Testis (tissue), 2 donors: ENCODE measurements at regions not wholly inside any gene's neighbourhood (a gene's known extent, or its start where the extent isn't known, plus 50 kb on each side); places are given as distances from the start of the nearest gene placed in this dataset.

Source experiments
- POLR2A ChIP-seq: fragments of 450-650 bp; IDR thresholded peaks from one replicate; pipeline ENCODE4 v1.6.1; 2017; ENCODE audit warnings: antibody characterized with exemption, mild to moderate bottlenecking, moderate library complexity
- TF ChIP-seq, protein P1 (sequence below), 3 experiments: fragments of 450-650 bp in 2 of 3; fragments of 200-600 bp in 1 of 3; sonication (generic) in 1 of 3; IDR thresholded peaks; one replicate each; pipeline ENCODE4 v1.5.1; 2016 to 2019; ENCODE audit warnings: antibody characterized with exemption in 3 of 3, mild to moderate bottlenecking in 2 of 3, moderate library complexity in 1 of 3

DNA sequence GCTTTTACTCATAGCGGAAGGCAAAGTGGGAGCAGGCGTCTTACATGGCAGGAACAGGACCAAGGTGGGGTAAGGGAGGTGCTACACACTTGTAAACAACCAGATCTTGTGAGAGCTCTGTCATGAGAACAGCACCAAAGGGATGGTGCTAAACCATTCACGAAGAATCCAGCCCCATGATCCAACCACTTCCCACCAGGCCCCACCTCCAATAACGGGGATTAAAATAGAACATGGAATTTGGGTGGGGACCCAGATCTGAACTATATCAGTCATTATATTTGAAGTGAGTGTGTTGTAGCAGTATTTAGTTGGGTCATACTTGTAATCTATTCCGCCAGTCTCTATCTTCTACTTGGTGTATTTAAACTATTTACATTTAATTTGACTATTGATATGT lies 190.9 kb downstream of the RPLP1 start:
- TF ChIP-seq, protein P1, sequence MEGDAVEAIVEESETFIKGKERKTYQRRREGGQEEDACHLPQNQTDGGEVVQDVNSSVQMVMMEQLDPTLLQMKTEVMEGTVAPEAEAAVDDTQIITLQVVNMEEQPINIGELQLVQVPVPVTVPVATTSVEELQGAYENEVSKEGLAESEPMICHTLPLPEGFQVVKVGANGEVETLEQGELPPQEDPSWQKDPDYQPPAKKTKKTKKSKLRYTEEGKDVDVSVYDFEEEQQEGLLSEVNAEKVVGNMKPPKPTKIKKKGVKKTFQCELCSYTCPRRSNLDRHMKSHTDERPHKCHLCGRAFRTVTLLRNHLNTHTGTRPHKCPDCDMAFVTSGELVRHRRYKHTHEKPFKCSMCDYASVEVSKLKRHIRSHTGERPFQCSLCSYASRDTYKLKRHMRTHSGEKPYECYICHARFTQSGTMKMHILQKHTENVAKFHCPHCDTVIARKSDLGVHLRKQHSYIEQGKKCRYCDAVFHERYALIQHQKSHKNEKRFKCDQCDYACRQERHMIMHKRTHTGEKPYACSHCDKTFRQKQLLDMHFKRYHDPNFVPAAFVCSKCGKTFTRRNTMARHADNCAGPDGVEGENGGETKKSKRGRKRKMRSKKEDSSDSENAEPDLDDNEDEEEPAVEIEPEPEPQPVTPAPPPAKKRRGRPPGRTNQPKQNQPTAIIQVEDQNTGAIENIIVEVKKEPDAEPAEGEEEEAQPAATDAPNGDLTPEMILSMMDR (IDR thresholded peaks at IDR 0.05): no peak
- TF ChIP-seq POLR2A: no peak
